Inflammatory macrophage (primary cell): ENCODE measurements at regions not wholly inside any gene's neighbourhood (a gene's known extent, or its start where the extent isn't known, plus 50 kb on each side); places are given as distances from the start of the nearest gene placed in this dataset.
"Not testable (repeated sequence)": the region's sequence is repeated elsewhere in the genome, so short reads cannot be mapped to it uniquely, and the experiment has no call there.

Experiments
- DNase-seq, 2 donors: peaks; one replicate each; pipeline ENCODE4 v3.0.0-alpha.2; 2020 to 2022

DNA sequence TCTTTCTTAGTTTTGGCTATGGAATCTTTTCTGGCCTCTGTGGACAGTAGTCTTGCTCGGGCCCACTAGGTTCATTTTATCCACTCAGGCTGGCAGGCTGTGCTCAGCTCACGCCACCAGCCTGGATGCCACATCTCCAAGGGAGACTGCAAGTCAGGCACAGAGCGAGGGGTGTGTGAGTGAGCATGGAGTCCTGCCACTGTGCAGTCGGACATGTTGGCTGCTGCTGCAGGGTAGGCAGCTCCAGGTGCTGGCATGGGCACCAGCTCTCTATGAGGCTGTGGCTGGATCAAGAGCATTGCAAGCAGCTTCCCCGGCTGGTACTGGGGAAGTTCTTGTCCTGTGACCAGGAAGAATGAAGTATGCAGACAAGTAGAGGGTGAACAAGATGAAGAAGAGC lies 158.9 kb downstream of the PCTP start:
- DNase-seq: no peak

GRCh38 chr17:55911186-55911585 lies 160.3 kb downstream of the PCTP start:
- no peak for DNase-seq

DNA sequence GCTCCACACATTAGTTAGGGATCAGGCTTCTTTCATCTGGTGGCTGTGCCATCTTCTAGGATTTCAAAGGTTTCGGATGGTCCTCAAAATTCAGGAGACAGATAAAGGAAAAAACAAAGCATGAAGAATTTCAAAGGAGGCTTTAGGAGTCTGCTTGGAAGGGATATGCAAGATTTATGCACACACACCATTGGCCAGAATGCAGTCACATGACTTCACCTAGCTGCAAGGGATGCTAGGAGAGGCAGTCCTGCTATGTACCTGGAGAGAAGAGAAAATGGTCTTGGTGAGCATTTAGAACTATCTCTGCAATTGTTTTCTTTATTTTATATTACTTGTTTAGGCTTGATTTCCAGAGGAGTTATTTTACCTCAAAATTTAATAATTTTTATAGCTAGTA lies 174.6 kb downstream of the PCTP start:
- no peak for DNase-seq

- no peak for DNase-seq
These were observed 175.6 kb downstream of the PCTP start for GRCh38 chr17:55926276-55926990.

DNA sequence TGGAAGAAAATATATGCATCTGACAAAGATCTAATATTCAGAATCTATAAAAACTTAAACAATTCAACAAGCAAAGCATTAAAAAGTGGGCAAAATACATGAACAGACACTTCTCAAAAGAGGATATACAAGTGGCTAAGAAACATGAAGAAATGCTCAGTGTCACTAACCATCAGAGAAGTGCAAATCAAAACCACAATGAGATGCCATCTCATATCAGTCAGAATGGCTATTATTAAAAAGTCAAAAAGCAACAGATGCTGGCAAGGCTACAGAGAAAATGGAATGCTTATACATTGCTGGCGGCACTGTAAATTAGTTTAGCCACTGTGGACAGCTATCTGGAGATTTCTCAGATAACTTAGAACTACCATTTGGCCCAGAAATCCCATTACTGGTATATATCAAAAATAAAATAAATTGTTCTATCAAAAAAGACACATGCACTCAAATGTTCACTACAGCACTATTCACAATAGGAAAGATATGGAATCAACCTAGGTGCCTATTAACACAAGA lies 179.5 kb downstream of the PCTP start:
- no peak for DNase-seq

DNA sequence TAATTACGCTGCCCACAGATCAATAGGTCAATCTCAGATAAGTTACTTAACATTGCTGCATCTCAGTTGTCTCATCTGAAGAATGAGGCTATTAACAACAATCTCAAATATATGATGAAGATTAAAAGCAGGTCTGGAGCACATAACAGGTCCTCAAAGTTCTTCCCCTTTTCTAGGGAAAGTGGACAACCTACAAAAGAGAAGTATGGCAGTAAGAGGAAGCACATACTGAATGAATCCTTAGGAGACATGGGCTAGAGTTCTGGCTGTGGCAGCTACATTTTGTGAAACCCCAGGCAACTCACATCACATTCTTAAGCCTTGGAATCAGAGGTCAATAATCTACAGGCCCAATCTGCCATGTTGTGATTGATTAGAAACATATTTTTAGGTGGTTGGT lies 180.6 kb downstream of the PCTP start:
- DNase-seq: peak; percentile 25 to 35

DNA sequence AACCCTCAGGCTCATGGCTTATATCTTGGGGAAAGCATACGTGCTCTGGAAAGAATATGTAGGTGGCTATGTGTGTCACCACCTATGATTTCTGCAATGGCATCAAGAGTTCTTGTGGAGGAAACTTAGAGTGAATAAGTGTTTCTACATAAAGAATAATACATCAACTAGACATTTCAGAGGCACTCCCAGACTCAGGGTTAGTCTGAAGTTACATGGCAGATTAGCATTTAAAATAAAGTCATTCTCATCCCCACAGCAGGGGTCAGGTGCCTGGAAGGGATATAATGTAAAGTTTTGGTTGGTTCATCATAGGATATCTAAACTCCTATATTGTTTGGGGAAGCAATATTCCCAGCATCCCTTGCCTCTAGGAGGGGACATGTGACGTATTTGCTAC lies 182.1 kb downstream of the PCTP start:
- no peak for DNase-seq

DNA sequence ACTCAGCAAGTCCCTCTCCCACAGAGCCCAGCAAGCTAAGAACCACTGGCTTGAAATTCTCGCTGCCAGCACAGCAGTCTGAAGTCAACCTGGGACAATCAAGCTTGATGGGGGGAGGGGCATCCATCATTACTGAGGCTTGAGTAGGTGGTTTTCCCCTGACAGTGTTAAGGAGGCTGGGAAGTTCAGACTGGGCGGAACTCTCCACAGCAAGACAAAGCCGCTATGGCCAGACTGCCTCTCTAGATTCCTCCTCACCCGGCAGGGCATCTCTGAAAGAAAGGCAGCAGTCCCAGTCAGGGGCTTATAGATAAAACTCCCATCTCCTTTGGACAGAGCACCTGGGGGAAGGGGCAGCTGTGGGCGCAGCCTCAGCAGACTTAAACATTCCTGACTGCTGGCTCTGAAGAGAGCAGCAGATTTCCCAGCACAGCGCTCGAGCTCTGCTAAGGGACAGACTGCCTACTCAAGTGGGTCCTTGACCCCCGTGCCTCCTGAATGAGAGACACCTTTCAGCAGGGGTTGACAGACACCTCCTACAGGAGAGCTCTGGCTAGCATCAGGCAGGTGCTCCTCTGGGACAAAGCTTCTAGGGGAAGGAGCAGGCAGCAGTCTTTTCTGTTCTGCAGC lies 188.4 kb downstream of the PCTP start:
- not testable (repeated sequence) for DNase-seq

DNA sequence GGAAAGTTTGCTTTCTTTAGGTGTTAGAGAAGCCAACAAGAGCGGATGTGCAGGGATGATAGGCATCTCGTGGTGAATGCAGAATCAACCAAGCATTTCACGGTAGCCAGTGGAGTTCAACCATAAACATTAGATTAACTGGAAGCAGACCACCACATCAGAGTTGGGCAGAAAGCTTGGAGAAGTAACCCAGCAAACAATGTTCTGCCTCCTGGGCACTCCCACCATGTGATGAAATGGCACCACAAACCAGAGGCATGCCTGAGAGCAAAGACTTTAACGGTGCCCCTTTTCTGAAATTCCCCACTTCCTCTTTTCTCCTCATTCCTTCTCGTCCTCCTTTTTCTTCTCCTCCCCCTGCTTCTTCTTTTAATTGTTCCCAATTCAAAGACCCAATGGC lies 193.5 kb upstream of the ANKFN1 start:
- no peak for DNase-seq

- no peak for DNase-seq
These were observed 191.9 kb upstream of the ANKFN1 start for GRCh38 chr17:55961386-55961785.

- DNase-seq: no peak
These were observed 190.3 kb upstream of the ANKFN1 start for GRCh38 chr17:55962951-55963401.

GRCh38 chr17:55964191-55964590 lies 189.1 kb upstream of the ANKFN1 start:
- no peak for DNase-seq

DNA sequence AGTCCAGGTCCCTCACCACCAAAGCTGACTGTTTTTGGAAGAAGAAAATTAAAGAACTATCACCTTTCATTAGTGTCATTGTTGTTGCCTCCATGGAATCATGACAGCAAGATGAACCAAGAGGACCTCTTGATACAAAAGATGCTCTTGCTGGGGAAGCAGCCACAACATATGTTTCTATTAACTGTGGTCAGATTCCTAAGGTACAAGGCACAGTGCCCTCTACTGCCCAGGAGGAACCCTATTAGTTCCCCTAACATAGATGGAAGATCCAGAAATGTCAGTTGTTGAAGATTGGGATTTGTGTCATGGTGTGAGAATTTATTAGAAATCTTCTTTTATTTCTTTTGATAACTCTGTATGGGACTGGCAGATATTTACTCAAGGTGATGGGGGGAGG lies 188.2 kb upstream of the ANKFN1 start:
- DNase-seq: no peak

GRCh38 chr17:55969562-55970324 lies 183.5 kb upstream of the ANKFN1 start:
- DNase-seq: no peak

- DNase-seq: no peak
These were observed 174.7 kb upstream of the ANKFN1 start for GRCh38 chr17:55978578-55978977.

DNA sequence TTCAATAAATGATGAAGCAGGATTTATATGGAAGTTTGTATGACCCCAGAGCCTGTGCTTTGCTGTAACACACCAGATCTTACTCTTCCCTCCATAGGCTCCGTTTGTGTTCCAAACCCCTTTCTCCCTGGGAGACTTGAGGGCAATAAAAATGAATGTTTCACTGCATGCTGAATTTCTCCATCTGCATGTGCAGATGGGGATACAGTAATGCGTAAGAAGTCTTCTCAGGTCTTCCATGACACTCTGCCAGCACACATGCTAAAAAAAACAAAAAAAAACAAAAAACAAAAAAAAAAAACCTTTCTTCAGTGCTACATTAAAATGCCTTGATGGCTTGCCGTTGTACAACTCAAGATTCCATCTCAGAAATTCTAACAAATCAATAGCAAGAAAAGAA lies 170.2 kb upstream of the ANKFN1 start:
- no peak for DNase-seq

DNA sequence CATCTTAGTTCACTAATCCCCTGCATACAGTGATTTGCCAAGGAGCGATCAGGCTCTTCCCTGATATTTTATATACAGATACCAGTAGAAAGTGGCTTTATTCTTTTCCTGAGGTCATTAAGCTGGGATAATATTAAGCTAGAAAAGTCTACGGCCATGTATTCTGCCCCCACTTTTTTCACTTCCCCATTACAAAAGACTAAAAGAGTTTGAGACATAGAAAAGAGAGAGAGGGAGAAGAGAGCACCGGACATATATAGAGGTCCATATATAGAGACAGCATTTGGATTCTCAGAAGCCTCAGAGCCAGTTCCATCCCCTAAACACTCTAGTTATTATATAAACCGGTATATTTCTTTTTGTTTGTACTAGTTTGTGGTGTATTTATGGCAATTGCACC lies 166.5 kb upstream of the ANKFN1 start:
- peak; percentile 2 to 17 for DNase-seq

DNA sequence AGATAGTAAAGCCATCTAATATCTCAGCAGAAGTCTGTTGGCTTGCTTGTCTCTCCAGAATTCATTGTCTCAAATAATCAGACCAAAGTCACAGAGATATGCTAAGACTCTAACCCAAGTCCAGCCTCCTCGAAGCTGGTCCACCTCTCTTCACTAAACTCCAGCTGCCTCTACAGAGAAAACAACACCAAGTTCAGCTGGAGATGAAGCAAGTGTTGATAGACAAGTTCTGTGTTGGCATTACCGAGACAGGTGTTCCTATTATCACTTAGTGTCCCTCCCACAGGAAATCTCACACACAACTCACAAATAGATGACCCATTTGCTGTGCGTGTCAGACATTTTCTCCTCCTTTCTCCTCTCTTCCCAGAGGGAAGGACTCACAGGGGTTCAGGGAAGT lies 164.4 kb upstream of the ANKFN1 start:
- no peak for DNase-seq

GRCh38 chr17:55990332-55991006 lies 162.8 kb upstream of the ANKFN1 start:
- DNase-seq: no peak

DNA sequence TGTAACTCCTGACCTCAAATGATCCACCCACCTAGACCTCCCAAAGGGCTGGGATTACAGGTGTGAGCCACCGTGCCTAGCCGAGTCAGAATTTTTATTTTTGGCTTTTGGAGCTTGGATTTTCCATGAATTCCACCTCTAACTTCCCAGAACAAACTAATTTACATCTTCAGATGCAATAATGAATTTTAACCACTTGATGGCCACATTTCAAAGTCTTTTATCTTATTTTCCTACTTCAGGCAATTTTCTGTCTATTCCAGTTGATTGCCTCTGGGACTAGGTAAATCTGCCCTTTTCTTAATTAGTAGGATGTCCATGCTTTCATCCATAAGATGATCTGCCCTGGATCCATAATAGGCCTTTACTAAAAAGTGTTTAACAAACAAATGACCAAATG lies 156.4 kb upstream of the ANKFN1 start:
- DNase-seq: no peak

DNA sequence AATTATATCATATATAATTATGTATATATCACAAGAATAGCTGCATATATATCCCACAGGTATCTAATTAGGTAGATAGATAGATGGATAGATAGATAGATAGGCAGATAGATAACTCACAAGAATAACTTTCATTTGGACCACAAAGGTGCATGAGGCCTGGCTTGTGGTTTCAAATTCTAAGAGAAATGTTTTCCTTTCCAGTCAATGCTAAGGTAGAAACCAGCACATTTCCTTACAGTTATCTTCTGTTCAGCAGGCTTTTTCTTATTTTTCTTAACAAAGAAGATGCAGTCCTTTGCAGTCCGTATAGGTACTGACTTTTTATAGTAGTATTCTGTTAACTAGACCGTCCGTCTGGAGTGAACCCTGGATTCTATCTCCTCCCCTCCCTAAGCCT lies 152.9 kb upstream of the ANKFN1 start:
- no peak for DNase-seq

GRCh38 chr17:56002656-56003055 lies 150.6 kb upstream of the ANKFN1 start:
- DNase-seq: not testable (repeated sequence)
